Sigmoid colon (tissue), 6 donors: ENCODE measurements at regions not wholly inside any gene's neighbourhood (a gene's known extent, or its start where the extent isn't known, plus 50 kb on each side); places are given as distances from the start of the nearest gene placed in this dataset.
"Not testable (repeated sequence)": the region's sequence is repeated elsewhere in the genome, so short reads cannot be mapped to it uniquely, and the experiment has no call there.

ENCODE experiments used
- DNase-seq: peaks from one replicate; pipeline ENCODE4 v3.0.0-alpha.2; 2019
- H3K27ac ChIP-seq, 4 donors: fragments of 200-600 bp; sonication (generic); one replicate each; pipeline ENCODE4 v1.5.1; 2016 to 2019; ENCODE audit warnings: mild to moderate bottlenecking in 1 of 4
- H3K27me3 ChIP-seq, 3 donors: fragments of 200-600 bp; sonication (generic); one replicate each; pipeline ENCODE4 v1.5.1; 2019; ENCODE audit warnings: mild to moderate bottlenecking in 1 of 3
- H3K36me3 ChIP-seq, 4 donors: fragments of 200-600 bp; sonication (generic); one replicate each; pipeline ENCODE4 v1.5.1; 2016 to 2019
- H3K4me1 ChIP-seq, 4 donors: fragments of 200-600 bp; sonication (generic); one replicate each; pipeline ENCODE4 v1.5.1; 2017 to 2019
- H3K4me3 ChIP-seq, 4 donors: fragments of 200-600 bp; sonication (generic); one replicate each; pipeline ENCODE4 v1.5.1; 2017 to 2019; ENCODE audit warnings: mild to moderate bottlenecking in 2 of 4, moderate library complexity in 1 of 4
- H3K9me3 ChIP-seq, 4 donors: fragments of 200-600 bp in 3 of 4; sonication (generic) in 3 of 4; one replicate each; pipeline versions ENCODE4 v1.5.1 to v1.6.1; 2013 to 2019
- EP300 ChIP-seq, 4 donors: sonication (generic); formaldehyde crosslinking; IDR thresholded peaks; one replicate each; pipeline ENCODE4 v1.6.1; 2017; ENCODE audit warnings: antibody characterized with exemption in 4 of 4
- POLR2A ChIP-seq, 2 donors: fragments of 450-650 bp; IDR thresholded peaks; one replicate each; pipeline ENCODE4 v1.6.1; 2016; ENCODE audit warnings: antibody characterized with exemption in 2 of 2, mild to moderate bottlenecking in 2 of 2, moderate library complexity in 2 of 2
- POLR2AphosphoS5 ChIP-seq, 4 donors: sonication (generic); formaldehyde crosslinking; IDR thresholded peaks; one replicate each; pipeline ENCODE4 v1.6.1; 2017; ENCODE audit warnings: antibody characterized with exemption in 4 of 4
- WGBS, 2 donors: extraction: QIAGEN DNeasy Blood & Tissue Kit; methylation state at CpG; one replicate each; pipeline ENCODE4 v1.1.7; 2013; 5-methylcytosine and 5-hydroxymethylcytosine counted together
- intact Hi-C: fragments of 100-400 bp; cut with DNase I; formaldehyde crosslinking; loops from one replicate; pipeline ENCODE4 v1.15.1; 2023
- TF ChIP-seq, protein P1 (sequence below), 4 experiments: fragments of 450-650 bp in 3 of 4; fragments of 200-600 bp in 1 of 4; IDR thresholded peaks; one replicate each; pipeline ENCODE4 v1.5.1; 2016 to 2019; ENCODE audit warnings: antibody characterized with exemption in 4 of 4, mild to moderate bottlenecking in 3 of 4, moderate library complexity in 2 of 4
- donor health status: healthy with polysubstance abuse.
- donor health status: healthy.

DNA sequence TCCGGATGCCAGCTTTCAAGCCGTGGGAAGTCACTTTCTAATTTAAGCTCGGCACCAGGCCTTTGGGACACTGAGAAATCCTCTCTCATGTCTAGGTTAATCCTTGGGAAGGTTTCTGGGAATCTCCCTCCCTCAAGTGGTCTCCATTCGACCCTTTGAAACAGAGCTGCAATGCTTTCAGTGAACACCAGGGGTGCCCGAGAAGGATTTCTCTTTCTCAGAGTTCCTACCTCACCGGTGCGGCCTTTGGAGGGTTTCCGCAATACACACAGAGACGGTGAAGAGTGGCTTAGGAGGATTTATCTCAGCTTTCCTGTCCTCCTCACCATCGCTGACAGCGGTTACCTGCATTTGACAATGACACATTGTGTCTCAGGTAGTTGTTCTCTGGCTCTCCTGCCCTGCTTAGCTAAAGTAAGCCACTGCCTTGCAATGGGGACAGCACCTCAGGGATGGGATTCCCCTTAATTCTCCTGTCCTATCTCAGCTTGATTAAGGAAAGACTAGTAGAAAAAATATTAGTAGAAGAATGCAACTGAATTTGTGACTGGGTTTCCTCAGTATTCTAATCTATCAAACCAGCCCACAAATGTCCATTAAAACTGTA lies 180.6 kb downstream of the GABRG2 start:
- Histone ChIP-seq H3K36me3 (no peaks in the 10 kb centered on the region), H3K4me3 (no peak overlapping the region), H3K4me1 (no peaks in the 10 kb centered on the region), H3K27me3 (no peaks in the 10 kb centered on the region), H3K27ac (no peak overlapping the region), H3K9me3 (no peaks in the 10 kb centered on the region)
- intact Hi-C loops = no loop called here
- TF ChIP-seq POLR2AphosphoS5 (IDR thresholded peaks at IDR 0.05) = no peak
- TF ChIP-seq, protein P1, sequence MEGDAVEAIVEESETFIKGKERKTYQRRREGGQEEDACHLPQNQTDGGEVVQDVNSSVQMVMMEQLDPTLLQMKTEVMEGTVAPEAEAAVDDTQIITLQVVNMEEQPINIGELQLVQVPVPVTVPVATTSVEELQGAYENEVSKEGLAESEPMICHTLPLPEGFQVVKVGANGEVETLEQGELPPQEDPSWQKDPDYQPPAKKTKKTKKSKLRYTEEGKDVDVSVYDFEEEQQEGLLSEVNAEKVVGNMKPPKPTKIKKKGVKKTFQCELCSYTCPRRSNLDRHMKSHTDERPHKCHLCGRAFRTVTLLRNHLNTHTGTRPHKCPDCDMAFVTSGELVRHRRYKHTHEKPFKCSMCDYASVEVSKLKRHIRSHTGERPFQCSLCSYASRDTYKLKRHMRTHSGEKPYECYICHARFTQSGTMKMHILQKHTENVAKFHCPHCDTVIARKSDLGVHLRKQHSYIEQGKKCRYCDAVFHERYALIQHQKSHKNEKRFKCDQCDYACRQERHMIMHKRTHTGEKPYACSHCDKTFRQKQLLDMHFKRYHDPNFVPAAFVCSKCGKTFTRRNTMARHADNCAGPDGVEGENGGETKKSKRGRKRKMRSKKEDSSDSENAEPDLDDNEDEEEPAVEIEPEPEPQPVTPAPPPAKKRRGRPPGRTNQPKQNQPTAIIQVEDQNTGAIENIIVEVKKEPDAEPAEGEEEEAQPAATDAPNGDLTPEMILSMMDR (IDR thresholded peaks at IDR 0.05) = no peak
- no peak for TF ChIP-seq EP300 (IDR thresholded peaks at IDR 0.05)
- no peak for TF ChIP-seq POLR2A (IDR thresholded peaks at IDR 0.05)
- no peak for DNase-seq
- 76 to 84% methylated on average over 11 of the region's 11 CpGs for WGBS, 2 donors

DNA sequence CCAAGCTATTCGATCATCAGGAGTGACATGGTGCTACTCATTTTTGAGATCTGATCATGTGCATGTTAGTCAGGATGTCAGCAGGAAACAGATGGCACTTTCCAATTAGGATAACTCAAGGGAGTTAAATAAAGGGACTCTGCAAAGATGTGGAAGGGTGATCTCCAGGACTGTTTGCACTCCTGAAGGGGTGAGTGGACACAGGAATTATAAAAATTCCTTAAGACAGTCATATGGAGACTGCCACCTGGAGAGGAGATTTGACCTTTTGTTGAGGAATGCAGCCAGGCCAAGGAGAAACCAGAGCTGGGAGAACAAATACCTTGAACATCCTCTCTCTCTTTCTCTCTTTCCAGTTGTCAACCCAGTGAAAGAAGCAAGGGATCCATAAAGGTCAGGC lies 189.1 kb downstream of the GABRG2 start:
- WGBS, 2 donors = 71 to 75% methylated on average over 1 of the region's 1 CpG
- Histone ChIP-seq H3K4me1 (no peaks in the 10 kb centered on the region), H3K27ac (no peak overlapping the region), H3K4me3 (no peak overlapping the region), H3K36me3 (no peaks in the 10 kb centered on the region), H3K27me3 (no peaks in the 10 kb centered on the region), H3K9me3 (no peaks in the 10 kb centered on the region)
- TF ChIP-seq POLR2AphosphoS5 (IDR thresholded peaks at IDR 0.05) (no peak), POLR2A (IDR thresholded peaks at IDR 0.05) (no peak), EP300 (IDR thresholded peaks at IDR 0.05) (no peak)
- TF ChIP-seq, protein P1 (IDR thresholded peaks at IDR 0.05) = no peak
- DNase-seq = no peak
- intact Hi-C loops = no loop called here

DNA sequence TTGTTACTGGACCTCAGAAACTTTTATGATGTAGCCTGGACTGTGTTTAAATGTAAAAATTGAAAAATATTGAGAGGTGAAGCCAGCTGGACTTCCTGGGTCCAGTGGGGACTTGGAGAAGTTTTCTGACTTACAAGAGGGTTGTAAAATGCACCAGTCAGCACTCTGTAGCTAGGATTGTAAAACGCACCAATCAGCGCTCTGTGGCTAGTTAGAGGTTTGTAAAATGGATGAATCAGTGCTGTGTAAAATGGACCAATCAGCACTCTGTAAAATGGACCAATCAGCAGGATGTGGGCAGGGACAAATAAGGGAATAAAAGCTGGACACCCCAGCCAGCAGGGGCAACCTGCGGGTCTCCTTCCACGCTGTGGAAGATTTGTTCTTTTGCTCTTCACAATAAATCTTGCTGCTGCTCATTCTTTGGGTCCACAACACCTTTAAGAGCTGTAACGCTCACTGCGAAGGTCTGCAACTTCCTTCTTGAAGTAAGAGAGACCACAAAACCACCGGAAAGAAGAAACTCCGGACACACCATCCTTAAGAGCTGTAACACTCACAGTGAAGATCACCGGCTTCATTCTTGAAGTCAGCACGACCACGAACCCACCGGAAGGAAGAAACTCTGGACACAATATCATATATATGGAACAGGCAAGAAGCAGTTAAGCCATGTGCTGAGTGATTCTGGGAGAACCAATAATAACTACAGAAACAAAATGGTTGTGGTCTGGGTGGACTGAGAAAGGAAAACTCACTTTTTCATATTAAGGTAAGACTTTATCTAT lies 201.3 kb downstream of the GABRG2 start:
- TF ChIP-seq EP300 (IDR thresholded peaks at IDR 0.05) = no peak
- no peaks in the 10 kb centered on the region for H3K4me1 ChIP-seq
- H3K27me3 ChIP-seq = no peaks in the 10 kb centered on the region
- no peaks in the 10 kb centered on the region for H3K9me3 ChIP-seq
- no peak for DNase-seq
- H3K27ac ChIP-seq = no peak overlapping the region
- 58 to 84% methylated on average over 12 of the region's 12 CpGs for WGBS, 2 donors
- intact Hi-C loops = no loop called here
- no peak overlapping the region for H3K4me3 ChIP-seq
- H3K36me3 ChIP-seq = no peaks in the 10 kb centered on the region

DNA sequence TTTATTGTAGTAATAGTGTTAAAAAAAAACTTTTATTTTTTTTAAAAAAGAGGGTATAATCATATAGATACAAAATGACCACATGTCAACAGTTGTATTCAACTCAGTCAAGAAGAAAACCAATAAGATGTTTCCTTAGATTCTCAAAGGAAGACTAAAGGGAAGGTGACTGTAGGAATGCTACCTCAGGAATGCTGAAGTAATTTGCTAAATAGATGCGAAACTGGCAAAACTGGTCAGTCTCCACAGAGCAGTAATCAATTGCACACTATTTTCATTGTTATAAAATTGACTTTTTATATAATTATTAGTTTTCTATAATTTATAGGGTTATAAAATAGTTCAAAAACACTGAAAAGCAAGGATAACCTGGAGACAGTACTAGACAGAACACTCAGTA lies 204.8 kb downstream of the GABRG2 start:
- H3K4me1 ChIP-seq = no peaks in the 10 kb centered on the region
- no peaks in the 10 kb centered on the region for H3K9me3 ChIP-seq
- intact Hi-C loops = no loop called here
- DNase-seq = no peak
- H3K36me3 ChIP-seq = no peaks in the 10 kb centered on the region
- 65 to 74% methylated on average over 1 of the region's 1 CpG for WGBS, 2 donors
- no peak overlapping the region for H3K4me3 ChIP-seq
- no peak overlapping the region for H3K27ac ChIP-seq
- H3K27me3 ChIP-seq = no peaks in the 10 kb centered on the region
- TF ChIP-seq EP300 (IDR thresholded peaks at IDR 0.05) = no peak
- TF ChIP-seq POLR2AphosphoS5 (IDR thresholded peaks at IDR 0.05) = no peak
- no peak for TF ChIP-seq POLR2A (IDR thresholded peaks at IDR 0.05)
- TF ChIP-seq, protein P1 (IDR thresholded peaks at IDR 0.05) = no peak

DNA sequence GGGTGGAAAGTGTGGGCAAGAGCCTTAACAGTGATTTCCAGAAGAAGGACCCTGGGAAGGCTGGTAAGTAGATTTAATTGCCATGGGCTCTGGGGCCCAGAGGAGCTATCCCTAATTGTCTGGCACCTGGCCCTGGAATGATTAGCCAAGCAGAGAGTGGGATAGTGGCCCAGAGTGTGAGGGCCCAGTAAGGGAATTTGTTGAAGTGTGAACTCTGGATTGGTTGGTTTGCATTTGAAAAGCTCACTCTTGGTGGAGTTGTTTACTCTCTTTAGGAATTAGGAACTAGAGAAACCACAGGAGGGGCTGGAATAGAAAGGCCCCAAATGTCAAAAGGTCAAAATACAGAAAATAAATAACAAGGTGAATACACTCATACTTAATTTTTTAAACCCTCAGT lies 207.1 kb downstream of the GABRG2 start:
- no peak overlapping the region for H3K27ac ChIP-seq
- H3K27me3 ChIP-seq = no peaks in the 10 kb centered on the region
- no peak for DNase-seq
- no peaks in the 10 kb centered on the region for H3K36me3 ChIP-seq
- TF ChIP-seq EP300 (IDR thresholded peaks at IDR 0.05) = no peak
- TF ChIP-seq POLR2AphosphoS5 (IDR thresholded peaks at IDR 0.05) = no peak
- TF ChIP-seq POLR2A (IDR thresholded peaks at IDR 0.05) = no peak
- TF ChIP-seq, protein P1 (IDR thresholded peaks at IDR 0.05) = no peak
- no peaks in the 10 kb centered on the region for H3K9me3 ChIP-seq
- intact Hi-C loops = no loop called here
- H3K4me3 ChIP-seq = no peak overlapping the region
- no peaks in the 10 kb centered on the region for H3K4me1 ChIP-seq

DNA sequence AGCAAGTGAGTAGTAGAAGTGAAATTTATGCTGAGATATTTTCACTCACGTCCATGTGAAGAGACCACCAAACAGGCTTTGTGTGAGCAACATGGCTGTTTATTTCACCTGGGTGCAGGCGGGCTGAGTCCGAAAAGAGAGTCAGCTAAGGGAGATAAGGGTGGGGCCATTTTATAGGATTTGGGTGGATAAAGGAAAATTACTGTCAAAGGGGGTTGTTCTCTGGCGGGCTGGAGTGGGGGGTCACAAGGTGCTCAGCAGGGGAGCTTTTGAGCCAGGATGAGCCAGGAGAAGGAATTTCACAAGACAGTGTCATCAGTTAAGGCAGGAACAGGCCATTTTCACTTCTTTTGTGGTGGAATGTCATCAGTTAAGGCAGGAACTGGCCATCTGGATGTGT lies 207.8 kb downstream of the GABRG2 start:
- H3K4me3 ChIP-seq, H3K27me3 ChIP-seq, H3K9me3 ChIP-seq, H3K27ac ChIP-seq, H3K36me3 ChIP-seq, H3K4me1 ChIP-seq, intact Hi-C loops, DNase-seq: not testable (repeated sequence)
- 71 to 87% methylated on average over 4 of the region's 4 CpGs for WGBS, 2 donors
